HG03442 (cell line): ENCODE measurements at regions not wholly inside any gene's neighbourhood (a gene's known extent, or its start where the extent isn't known, plus 50 kb on each side); places are given as distances from the start of the nearest gene placed in this dataset.
"Not testable (repeated sequence)": the region's sequence is repeated elsewhere in the genome, so short reads cannot be mapped to it uniquely, and the experiment has no call there.

Source experiments
- ATAC-seq: cut with Tn5 transposase; IDR thresholded peaks from one replicate; pipeline ENCODE4 v1.9.1; 2021; ENCODE audit warnings: mild to moderate bottlenecking, moderate library complexity; ENCODE audit not compliant: unreplicated experiment

GRCh38 chr2:81395746-81396145 lies 1091.2 kb upstream of the LRRTM1 start:
- ATAC-seq, result no peak

GRCh38 chr2:81389203-81389602 lies 1084.7 kb upstream of the LRRTM1 start:
- no peak for ATAC-seq

DNA sequence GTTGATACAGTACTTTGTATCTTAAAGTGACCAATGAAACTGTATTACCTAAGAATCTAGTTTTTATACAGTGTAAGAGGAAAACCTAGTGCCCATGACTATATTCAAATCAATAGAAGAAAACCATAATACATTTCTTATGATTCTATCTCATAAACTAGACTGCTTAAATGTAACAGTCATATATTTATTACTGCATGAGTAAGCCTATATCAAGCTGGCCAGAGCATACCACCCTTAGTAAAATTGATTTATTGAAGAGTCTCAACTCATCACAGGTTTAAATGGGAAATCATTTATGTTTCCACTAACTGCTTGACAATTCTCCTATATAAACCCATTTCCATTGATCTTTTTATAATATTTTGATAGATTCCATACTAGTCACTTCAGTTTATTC lies 1059.2 kb upstream of the LRRTM1 start:
- no peak for ATAC-seq

DNA sequence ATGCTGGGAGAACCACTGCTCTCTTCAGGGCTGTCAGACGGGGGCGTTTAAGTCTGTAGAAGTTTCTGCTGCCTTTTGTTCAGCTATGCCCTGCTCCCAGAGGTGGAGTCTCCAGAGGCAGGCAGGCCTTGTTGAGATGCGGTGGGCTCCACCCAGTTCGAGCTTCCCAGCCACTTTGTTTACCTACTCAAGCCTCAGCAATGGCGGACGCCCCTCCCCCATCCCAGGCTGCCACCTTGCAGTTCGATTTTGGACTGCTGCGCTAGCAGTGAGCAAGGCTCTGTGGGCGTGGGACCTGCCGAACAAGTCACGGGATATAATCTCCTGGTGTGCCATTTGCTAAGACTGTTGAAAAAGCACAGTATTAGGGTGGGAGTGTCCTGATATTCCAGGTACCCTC lies 1057.9 kb upstream of the LRRTM1 start:
- not testable (repeated sequence) for ATAC-seq

DNA sequence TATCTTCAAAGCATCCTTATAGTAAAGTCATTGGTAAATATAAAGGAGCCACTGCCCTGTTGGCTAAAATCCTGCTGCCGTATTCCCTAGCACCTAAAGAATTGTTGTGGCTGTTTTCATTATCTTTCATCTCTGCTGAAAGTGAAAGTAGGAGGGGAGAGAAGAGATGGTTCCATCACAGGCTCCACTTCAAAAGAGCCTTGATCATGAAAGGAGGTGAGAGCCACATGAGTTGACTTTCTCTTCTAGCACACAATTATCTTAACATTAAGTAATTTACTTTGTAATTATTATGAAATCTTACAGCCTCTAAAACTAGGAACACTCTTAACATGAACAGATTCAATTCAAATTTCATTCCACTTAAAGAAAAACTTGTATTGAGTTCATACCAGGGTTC lies 1050.9 kb upstream of the LRRTM1 start:
- no peak for ATAC-seq

GRCh38 chr2:81334046-81334445 lies 1029.5 kb upstream of the LRRTM1 start:
- no peak for ATAC-seq

- ATAC-seq, result no peak
Measured at GRCh38 chr2:81328968-81329367, 1024.4 kb upstream of the LRRTM1 start.

- ATAC-seq, result no peak
Measured at GRCh38 chr2:81327911-81328310, 1023.4 kb upstream of the LRRTM1 start.

DNA sequence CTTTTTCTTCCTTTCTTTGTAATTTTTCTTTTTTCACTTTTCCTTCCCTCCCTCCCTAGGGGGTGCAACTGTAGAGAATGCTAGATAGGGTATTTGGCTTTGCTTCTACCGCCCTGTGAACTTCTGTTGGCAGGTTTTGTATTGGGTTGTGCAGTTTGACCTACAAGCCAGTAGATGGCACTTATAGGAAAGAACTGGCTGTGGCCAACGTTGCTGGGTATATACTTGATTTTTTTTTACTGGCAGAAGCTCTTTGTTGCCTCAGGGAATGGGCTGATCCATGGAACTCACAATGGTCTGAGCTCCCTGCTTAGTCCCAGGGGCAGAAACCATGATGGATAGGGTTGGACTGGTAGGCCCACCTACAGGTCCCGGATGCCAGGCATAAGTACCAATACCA lies 1019.5 kb upstream of the LRRTM1 start:
- no peak for ATAC-seq

GRCh38 chr2:81304154-81304830 lies 999.7 kb upstream of the LRRTM1 start:
- ATAC-seq, result no peak

DNA sequence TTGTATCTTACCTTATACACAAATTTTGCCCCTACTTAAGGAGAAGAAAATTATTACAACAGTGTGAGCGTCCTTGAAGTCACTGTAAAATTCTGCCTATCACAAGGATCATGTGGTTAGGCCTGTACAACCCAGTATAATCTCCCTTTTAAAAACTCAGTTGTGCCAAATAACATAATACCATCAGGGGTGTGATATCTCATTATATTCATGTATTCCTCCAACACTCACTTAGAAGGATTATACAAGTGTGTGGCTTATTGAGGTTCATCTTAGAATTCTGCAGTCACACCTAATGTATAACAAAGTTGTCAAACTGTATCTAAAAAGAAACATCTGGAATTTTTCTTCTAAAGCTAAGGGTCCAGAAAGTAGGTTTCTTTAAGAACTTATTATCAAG lies 998.8 kb upstream of the LRRTM1 start:
- no peak for ATAC-seq

DNA sequence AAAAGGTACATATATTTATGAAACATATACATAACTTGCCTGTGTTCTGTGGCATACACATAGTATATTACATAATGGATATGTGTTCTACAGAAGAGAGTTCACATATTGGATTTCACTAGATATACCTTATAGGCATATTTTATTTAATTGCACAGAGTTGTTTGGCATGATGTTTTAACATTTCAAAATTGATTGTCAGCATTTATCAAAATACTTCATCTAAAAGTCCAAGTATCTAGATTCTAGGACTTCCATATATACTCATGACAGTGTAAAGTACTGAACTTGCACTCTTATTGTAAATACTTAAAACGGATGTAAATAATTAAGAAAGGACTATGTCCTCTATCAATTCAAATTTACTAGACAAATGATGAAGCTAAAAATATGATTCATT lies 995.3 kb upstream of the LRRTM1 start:
- ATAC-seq, result no peak

DNA sequence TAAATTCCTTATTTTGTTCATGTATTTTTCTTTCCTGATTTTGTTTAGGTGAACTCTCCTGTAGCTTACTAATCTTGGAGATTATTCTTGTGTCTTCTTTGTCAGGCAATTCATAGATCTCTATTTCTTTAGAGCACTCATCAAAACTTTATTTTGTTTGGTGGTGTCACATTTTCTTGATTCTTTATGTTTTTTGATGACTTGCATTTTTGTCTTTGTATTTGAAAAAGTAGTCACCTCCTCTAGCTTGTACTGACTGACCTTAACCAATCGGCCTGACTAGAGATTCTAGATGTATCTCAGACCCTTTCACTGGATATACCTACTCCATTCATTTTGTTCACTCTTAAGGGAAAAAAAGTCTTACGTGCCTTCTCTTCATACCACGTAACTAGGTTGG lies 986.3 kb upstream of the LRRTM1 start:
- no peak for ATAC-seq

GRCh38 chr2:81283081-81283480 lies 978.5 kb upstream of the LRRTM1 start:
- no peak for ATAC-seq

DNA sequence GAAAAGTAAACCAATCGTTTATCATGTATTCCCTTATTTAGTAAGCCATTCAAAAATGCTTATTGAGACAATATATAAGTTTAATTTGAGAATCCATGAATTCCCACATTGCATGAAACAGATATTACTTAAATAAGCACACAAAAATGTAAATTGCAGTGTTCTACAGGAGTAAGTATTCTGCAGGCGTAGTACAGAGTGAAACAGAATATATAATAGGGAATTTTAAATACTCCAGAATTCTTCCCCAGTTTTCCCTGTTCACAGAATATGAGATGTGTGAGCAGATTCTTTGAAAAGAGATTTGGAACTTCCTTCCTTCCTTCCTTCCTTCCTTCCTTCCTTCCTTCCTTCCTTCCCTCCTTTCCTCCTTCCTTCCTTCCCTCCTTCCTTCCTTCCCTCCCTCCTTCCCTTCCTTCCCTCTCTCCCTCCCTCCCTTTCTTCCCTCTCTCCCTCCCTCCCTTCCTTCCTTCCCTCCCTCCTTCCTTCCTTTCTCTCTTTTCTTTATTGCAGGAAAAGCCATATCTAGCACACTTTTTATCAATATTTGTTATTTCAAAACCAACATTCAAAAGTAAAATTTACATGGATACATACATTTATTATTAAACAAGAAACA lies 977.7 kb upstream of the LRRTM1 start:
- no peak for ATAC-seq

- ATAC-seq, result no peak
Measured at GRCh38 chr2:81276595-81276994, 972.0 kb upstream of the LRRTM1 start.

- ATAC-seq, result no peak
Measured at GRCh38 chr2:81266106-81266505, 961.6 kb upstream of the LRRTM1 start.

DNA sequence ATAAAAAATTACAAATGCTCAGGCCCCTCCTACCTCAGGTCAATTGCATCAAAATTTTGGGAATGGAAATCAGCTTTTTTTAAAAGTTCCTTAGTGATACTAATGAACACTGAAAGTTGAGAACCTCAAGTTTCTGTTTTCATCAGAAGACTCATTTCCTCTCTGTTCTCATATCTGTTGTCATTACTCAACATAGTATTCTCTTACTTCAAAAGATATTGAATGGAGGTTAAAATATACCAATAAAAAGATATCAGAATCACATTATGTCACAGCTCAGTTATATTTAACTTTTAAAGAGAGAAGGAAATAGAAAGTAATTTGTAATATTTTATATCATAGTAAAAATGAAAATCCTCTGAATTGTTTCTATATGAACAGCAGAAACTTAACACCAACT lies 959.4 kb upstream of the LRRTM1 start:
- no peak for ATAC-seq

GRCh38 chr2:81260320-81260719 lies 955.8 kb upstream of the LRRTM1 start:
- no peak for ATAC-seq

DNA sequence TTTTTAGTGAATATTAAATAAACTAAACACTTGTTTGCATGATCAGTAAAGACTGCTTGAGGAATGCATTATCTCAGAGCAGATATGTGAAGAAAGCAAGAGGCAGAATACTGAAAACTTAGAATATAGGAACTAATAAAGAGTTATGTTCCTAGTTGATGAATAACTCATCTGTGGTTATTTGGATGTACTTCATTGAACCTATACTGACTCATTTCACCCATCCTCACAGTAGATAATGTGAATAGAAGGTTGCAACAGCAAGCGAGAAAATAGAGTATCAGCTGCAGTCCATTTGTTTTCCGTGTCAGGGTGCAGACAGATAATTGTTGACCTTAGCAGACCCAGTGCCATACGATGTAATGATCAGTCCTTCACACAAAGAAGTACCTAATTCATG lies 945.7 kb upstream of the LRRTM1 start:
- ATAC-seq, result no peak

- no peak for ATAC-seq
Measured at GRCh38 chr2:81249152-81249551, 944.6 kb upstream of the LRRTM1 start.

DNA sequence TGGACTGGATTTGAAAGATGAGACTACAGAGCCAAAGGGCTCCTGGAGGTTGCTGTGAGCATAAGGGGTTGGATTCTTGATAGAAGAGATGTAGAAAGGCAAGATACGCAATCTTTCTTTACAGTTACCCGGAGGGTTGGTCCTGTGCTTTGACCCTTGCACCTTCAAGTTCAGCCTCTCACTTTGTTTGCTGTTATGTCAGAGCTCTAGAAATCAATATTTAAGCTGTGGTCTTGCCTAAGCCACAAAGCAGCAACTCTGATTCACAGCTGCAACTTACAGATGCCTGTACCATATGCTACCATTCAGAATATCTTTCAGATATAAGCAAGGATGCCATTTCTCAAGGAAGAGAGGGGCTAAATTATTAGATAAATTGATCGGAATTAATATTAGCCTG lies 943.1 kb upstream of the LRRTM1 start:
- no peak for ATAC-seq

DNA sequence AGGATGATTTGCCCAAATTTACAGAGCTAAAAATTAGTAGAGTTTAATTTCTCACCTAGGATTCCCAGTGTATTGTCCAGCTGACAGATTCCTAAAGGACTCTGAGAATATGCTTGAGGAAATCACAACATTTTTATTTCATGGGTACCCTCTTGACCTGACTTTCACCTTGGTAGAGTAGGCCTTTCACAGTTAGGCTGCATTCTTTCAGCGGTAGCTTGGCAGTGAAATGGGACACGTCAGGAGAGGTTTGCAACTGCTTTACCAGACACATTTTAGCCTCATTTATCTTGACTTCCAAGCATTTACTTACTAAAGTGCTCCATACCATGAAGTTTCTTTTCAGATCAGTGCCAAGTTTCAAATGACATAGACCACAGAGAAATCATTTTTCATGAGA lies 937.9 kb upstream of the LRRTM1 start:
- ATAC-seq, result no peak
